ENCODE measurements at regions not wholly inside any gene's neighbourhood (a gene's known extent, or its start where the extent isn't known, plus 50 kb on each side); places are given as distances from the start of the nearest gene placed in this dataset.

DNA sequence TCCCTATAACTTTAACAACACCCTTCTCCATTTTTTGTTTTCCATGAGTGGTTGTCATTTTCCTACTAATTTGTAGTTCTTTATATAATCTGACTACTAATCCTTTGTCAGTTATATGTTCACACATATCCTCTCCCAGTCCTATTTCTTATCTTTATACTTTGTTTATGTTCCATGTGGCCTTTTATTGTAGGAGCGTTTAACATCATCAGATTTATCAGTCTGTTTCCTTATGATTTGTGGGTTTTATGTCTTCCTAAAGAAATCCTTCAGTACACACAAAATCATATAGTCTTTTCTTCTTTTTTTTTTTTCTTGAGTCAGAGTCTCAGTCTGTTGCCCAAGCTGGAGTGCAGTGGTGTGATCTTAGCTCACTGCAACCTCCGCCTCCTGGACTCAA lies 204.9 kb upstream of the SPRY1 start:
- TF ChIP-seq POLR2A (IDR thresholded peaks at IDR 0.05) = no peak
- TF ChIP-seq, protein P1, sequence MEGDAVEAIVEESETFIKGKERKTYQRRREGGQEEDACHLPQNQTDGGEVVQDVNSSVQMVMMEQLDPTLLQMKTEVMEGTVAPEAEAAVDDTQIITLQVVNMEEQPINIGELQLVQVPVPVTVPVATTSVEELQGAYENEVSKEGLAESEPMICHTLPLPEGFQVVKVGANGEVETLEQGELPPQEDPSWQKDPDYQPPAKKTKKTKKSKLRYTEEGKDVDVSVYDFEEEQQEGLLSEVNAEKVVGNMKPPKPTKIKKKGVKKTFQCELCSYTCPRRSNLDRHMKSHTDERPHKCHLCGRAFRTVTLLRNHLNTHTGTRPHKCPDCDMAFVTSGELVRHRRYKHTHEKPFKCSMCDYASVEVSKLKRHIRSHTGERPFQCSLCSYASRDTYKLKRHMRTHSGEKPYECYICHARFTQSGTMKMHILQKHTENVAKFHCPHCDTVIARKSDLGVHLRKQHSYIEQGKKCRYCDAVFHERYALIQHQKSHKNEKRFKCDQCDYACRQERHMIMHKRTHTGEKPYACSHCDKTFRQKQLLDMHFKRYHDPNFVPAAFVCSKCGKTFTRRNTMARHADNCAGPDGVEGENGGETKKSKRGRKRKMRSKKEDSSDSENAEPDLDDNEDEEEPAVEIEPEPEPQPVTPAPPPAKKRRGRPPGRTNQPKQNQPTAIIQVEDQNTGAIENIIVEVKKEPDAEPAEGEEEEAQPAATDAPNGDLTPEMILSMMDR (IDR thresholded peaks at IDR 0.05) = no peak
- TF ChIP-seq POLR2AphosphoS5 (IDR thresholded peaks at IDR 0.05) = no peak
